ENCODE measurements at regions not wholly inside any gene's neighbourhood (a gene's known extent, or its start where the extent isn't known, plus 50 kb on each side); places are given as distances from the start of the nearest gene placed in this dataset.

GRCh38 chr10:31678575-31679516 lies 249.8 kb downstream of the ARHGAP12 start:
- TF ChIP-seq CTCF (IDR thresholded peaks at IDR 0.05) (no peak), POLR2AphosphoS5 (IDR thresholded peaks at IDR 0.05) (no peak)
